ENCODE measurements at regions not wholly inside any gene's neighbourhood (a gene's known extent, or its start where the extent isn't known, plus 50 kb on each side); places are given as distances from the start of the nearest gene placed in this dataset.
A peak's percentile ranks its signal among the peaks of the same experiment; 100 is the strongest.

DNA sequence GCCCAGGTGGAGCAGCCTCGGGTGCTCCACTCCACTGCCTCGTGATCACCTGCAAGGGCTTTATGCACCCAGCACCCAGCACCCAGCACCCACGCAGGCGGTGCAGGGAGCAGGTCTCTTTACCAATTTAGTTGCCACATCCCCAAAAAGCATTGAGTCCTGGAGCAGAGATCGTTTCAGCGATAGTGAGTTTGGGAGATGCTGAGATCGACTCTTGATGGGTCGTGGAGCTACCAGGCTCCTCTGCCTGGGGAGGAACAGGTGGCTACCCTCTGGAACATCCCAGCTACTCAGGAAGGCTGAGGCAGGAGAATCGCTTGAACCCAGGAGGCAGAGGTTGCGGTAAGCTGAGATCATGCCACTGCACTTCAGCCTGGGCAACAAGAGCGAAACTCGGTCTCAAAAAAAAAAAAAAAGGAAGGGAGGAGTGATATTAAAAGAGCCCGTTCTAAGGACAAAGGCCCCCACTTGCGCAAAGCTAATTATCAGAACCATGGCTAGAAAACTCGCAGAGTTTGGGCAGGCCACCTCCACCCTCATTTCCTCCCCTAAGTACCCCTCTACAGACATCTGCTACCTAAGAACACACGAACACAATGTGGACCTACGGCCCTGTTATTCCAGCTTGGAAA lies 106.5 kb upstream of the SLC45A1 start:
- DNase-seq (ENCODE audit: low spot score) = no peak
- H3K79me1 ChIP-seq (ENCODE audit: low read depth, low read length) = no peaks in the 10 kb centered on the region
- peak overlapping the region; percentile 44 for H3K18ac ChIP-seq (ENCODE audit: low read length)
- H4K8ac ChIP-seq (ENCODE audit: low read depth, low read length) = no peak overlapping the region
- H3K4me3 ChIP-seq (ENCODE audit: low read length in 2 of 2) = no peak overlapping the region
- H2AK5ac ChIP-seq (ENCODE audit: low read depth, low read length) = no peak overlapping the region
- no peak overlapping the region for H2BK5ac ChIP-seq (ENCODE audit: low read length)
- no peak overlapping the region for H3K23ac ChIP-seq (ENCODE audit: low read depth, low read length, poor library complexity)
- no peak overlapping the region for H3K9ac ChIP-seq (ENCODE audit: low read depth, low read length, poor library complexity)
- WGBS, 2 donors (ENCODE audit: extremely low coverage in 2 of 2, insufficient read length in 2 of 2, insufficient replicate concordance in 1 of 2) = no CpG with 5 or more reads among the region's 17 CpGs
- H3K4ac ChIP-seq (ENCODE audit: low read length) = no peak overlapping the region
- no peaks in the 10 kb centered on the region for H3K9me3 ChIP-seq (replicated peaks in 1 of 2; ENCODE audit: control insufficient read depth in 2 of 2, insufficient read depth in 1 of 2, low read depth in 1 of 2, low read length in 2 of 2)
- H2AFZ ChIP-seq (ENCODE audit: low read length) = no peak overlapping the region
- H3K36me3 ChIP-seq (replicated peaks in 1 of 2; ENCODE audit: control insufficient read depth in 2 of 2, insufficient read depth in 2 of 2, low read length in 2 of 2) = no peaks in the 10 kb centered on the region
- no peak overlapping the region for H3K4me2 ChIP-seq (ENCODE audit: insufficient read depth, low read length, poor library complexity, severe bottlenecking)
- no peak overlapping the region for H2BK120ac ChIP-seq (ENCODE audit: low read depth, low read length)
- peaks cover 0 to under 1% (median 0%) of the 10 kb centered on the region in 3 experiments for H3K27me3 ChIP-seq (ENCODE audit: control insufficient read depth in 3 of 3, insufficient read depth in 3 of 3, low read depth in 1 of 3, low read length in 3 of 3)
- no peak overlapping the region for H3K14ac ChIP-seq (ENCODE audit: low read length)
- H2BK15ac ChIP-seq (ENCODE audit: low read length) = peak overlapping the region; percentile 38
- H3K27ac ChIP-seq (replicated peaks; ENCODE audit: low read length) = no peak overlapping the region
- H2BK12ac ChIP-seq (ENCODE audit: low read length) = peak overlapping the region; percentile 46
- H3K4me1 ChIP-seq (ENCODE audit: control insufficient read depth in 2 of 2, insufficient read depth in 1 of 2, low read depth in 1 of 2, low read length in 2 of 2) = peaks cover 0 to 8% of the 10 kb centered on the region in 2 donors
- no peak overlapping the region for H4K91ac ChIP-seq (ENCODE audit: low read depth, low read length, poor library complexity)

GRCh38 chr1:8207202-8207601 lies 110.7 kb upstream of the SLC45A1 start:
- H3K27me3 ChIP-seq (ENCODE audit: control insufficient read depth in 3 of 3, insufficient read depth in 3 of 3, low read depth in 1 of 3, low read length in 3 of 3) = peaks cover 0 to 2% (median 0%) of the 10 kb centered on the region in 3 experiments
- DNase-seq (ENCODE audit: low spot score) = no peak

DNA sequence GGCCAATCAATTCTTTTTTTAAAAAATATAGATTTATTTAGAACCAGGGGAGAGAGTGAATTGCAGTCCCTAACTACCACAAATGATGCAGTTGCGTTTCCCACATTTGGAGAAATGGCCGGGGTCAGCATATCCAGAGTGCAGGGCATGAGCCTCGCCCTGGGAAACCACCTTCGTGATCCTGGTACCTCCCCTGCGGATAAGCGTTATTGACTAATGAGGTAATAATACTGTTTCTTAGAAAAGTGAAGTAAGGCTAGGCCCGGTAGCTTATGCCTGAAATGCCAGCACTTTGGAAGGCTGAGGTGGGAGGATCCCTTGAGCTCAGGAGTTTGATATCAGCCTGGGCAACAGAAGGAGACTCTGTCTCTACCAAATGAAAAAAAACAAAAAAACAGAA lies 111.5 kb upstream of the SLC45A1 start:
- Histone ChIP-seq H3K9ac (ENCODE audit: low read depth, low read length, poor library complexity) (no peak overlapping the region), H4K91ac (ENCODE audit: low read depth, low read length, poor library complexity) (no peak overlapping the region), H3K4me1 (ENCODE audit: control insufficient read depth in 2 of 2, insufficient read depth in 1 of 2, low read depth in 1 of 2, low read length in 2 of 2) (peaks cover 0 to 9% of the 10 kb centered on the region in 2 donors), H3K4ac (ENCODE audit: low read length) (no peak overlapping the region), H2AK5ac (ENCODE audit: low read depth, low read length) (no peak overlapping the region), H3K4me3 (ENCODE audit: low read length in 2 of 2) (no peak overlapping the region), H3K14ac (ENCODE audit: low read length) (no peak overlapping the region), H2AFZ (ENCODE audit: low read length) (no peak overlapping the region), H3K27ac (replicated peaks; ENCODE audit: low read length) (no peak overlapping the region), H3K36me3 (replicated peaks in 1 of 2; ENCODE audit: control insufficient read depth in 2 of 2, insufficient read depth in 2 of 2, low read length in 2 of 2) (no peaks in the 10 kb centered on the region), H3K4me2 (ENCODE audit: insufficient read depth, low read length, poor library complexity, severe bottlenecking) (no peak overlapping the region), H2BK15ac (ENCODE audit: low read length) (no peak overlapping the region), H4K8ac (ENCODE audit: low read depth, low read length) (no peak overlapping the region), H2BK12ac (ENCODE audit: low read length) (no peak overlapping the region), H3K9me3 (replicated peaks in 1 of 2; ENCODE audit: control insufficient read depth in 2 of 2, insufficient read depth in 1 of 2, low read depth in 1 of 2, low read length in 2 of 2) (no peaks in the 10 kb centered on the region), H2BK5ac (ENCODE audit: low read length) (no peak overlapping the region), H3K18ac (ENCODE audit: low read length) (no peak overlapping the region), H3K27me3 (ENCODE audit: control insufficient read depth in 3 of 3, insufficient read depth in 3 of 3, low read depth in 1 of 3, low read length in 3 of 3) (peaks cover 0 to 2% (median 0%) of the 10 kb centered on the region in 3 experiments), H2BK120ac (ENCODE audit: low read depth, low read length) (no peak overlapping the region), H3K23ac (ENCODE audit: low read depth, low read length, poor library complexity) (no peak overlapping the region), H3K79me1 (ENCODE audit: low read depth, low read length) (no peaks in the 10 kb centered on the region)
- DNase-seq (ENCODE audit: low spot score) = no peak
- no CpG with 5 or more reads among the region's 7 CpGs for WGBS, 2 donors (ENCODE audit: extremely low coverage in 2 of 2, insufficient read length in 2 of 2, insufficient replicate concordance in 1 of 2)

More at GRCh38 chr1:8207202-8207601, 110.7 kb upstream of the SLC45A1 start:
- H3K36me3 ChIP-seq (replicated peaks in 1 of 2; ENCODE audit: control insufficient read depth in 2 of 2, insufficient read depth in 2 of 2, low read length in 2 of 2) = no peaks in the 10 kb centered on the region
- no peak overlapping the region for H3K14ac ChIP-seq (ENCODE audit: low read length)
- H2AFZ ChIP-seq (ENCODE audit: low read length) = no peak overlapping the region
- H3K4me2 ChIP-seq (ENCODE audit: insufficient read depth, low read length, poor library complexity, severe bottlenecking) = no peak overlapping the region
- no peak overlapping the region for H2BK12ac ChIP-seq (ENCODE audit: low read length)
- no peak overlapping the region for H3K23ac ChIP-seq (ENCODE audit: low read depth, low read length, poor library complexity)
- H4K8ac ChIP-seq (ENCODE audit: low read depth, low read length) = no peak overlapping the region
- no peak overlapping the region for H3K27ac ChIP-seq (replicated peaks; ENCODE audit: low read length)
- no peaks in the 10 kb centered on the region for H3K79me1 ChIP-seq (ENCODE audit: low read depth, low read length)
- no peak overlapping the region for H2BK5ac ChIP-seq (ENCODE audit: low read length)
- WGBS, 2 donors (ENCODE audit: extremely low coverage in 2 of 2, insufficient read length in 2 of 2, insufficient replicate concordance in 1 of 2) = no CpG with 5 or more reads among the region's 8 CpGs
- H3K4me1 ChIP-seq (ENCODE audit: control insufficient read depth in 2 of 2, insufficient read depth in 1 of 2, low read depth in 1 of 2, low read length in 2 of 2) = peaks cover 0 to 6% of the 10 kb centered on the region in 2 donors
- H3K4ac ChIP-seq (ENCODE audit: low read length) = no peak overlapping the region
- H3K9me3 ChIP-seq (replicated peaks in 1 of 2; ENCODE audit: control insufficient read depth in 2 of 2, insufficient read depth in 1 of 2, low read depth in 1 of 2, low read length in 2 of 2) = no peaks in the 10 kb centered on the region
- H3K4me3 ChIP-seq (ENCODE audit: low read length in 2 of 2) = no peak overlapping the region
- H3K18ac ChIP-seq (ENCODE audit: low read length) = no peak overlapping the region
- H2BK120ac ChIP-seq (ENCODE audit: low read depth, low read length) = no peak overlapping the region
- no peak overlapping the region for H4K91ac ChIP-seq (ENCODE audit: low read depth, low read length, poor library complexity)
- H2BK15ac ChIP-seq (ENCODE audit: low read length) = no peak overlapping the region
- H3K9ac ChIP-seq (ENCODE audit: low read depth, low read length, poor library complexity) = no peak overlapping the region
- no peak overlapping the region for H2AK5ac ChIP-seq (ENCODE audit: low read depth, low read length)

GRCh38 chr1:8205771-8206170 lies 112.1 kb upstream of the SLC45A1 start:
- H3K9ac ChIP-seq (ENCODE audit: low read depth, low read length, poor library complexity) = no peak overlapping the region
- H3K4me1 ChIP-seq (ENCODE audit: control insufficient read depth in 2 of 2, insufficient read depth in 1 of 2, low read depth in 1 of 2, low read length in 2 of 2) = peaks cover 0 to 9% of the 10 kb centered on the region in 2 donors
- H3K14ac ChIP-seq (ENCODE audit: low read length) = no peak overlapping the region
- 100% methylated on average over 2 of the region's 10 CpGs; no CpG with 5 or more reads in 1 of the 2 donors for WGBS, 2 donors (ENCODE audit: extremely low coverage in 2 of 2, insufficient read length in 2 of 2, insufficient replicate concordance in 1 of 2)
- H3K27ac ChIP-seq (replicated peaks; ENCODE audit: low read length) = no peak overlapping the region
- H2BK15ac ChIP-seq (ENCODE audit: low read length) = no peak overlapping the region
- H3K4me3 ChIP-seq (ENCODE audit: low read length in 2 of 2) = no peak overlapping the region
- peaks cover 0 to 2% (median 0%) of the 10 kb centered on the region in 3 experiments for H3K27me3 ChIP-seq (ENCODE audit: control insufficient read depth in 3 of 3, insufficient read depth in 3 of 3, low read depth in 1 of 3, low read length in 3 of 3)
- H3K9me3 ChIP-seq (replicated peaks in 1 of 2; ENCODE audit: control insufficient read depth in 2 of 2, insufficient read depth in 1 of 2, low read depth in 1 of 2, low read length in 2 of 2) = no peaks in the 10 kb centered on the region
- H4K91ac ChIP-seq (ENCODE audit: low read depth, low read length, poor library complexity) = no peak overlapping the region
- H2BK5ac ChIP-seq (ENCODE audit: low read length) = no peak overlapping the region
- DNase-seq (ENCODE audit: low spot score) = no peak
- H3K23ac ChIP-seq (ENCODE audit: low read depth, low read length, poor library complexity) = no peak overlapping the region
- H4K8ac ChIP-seq (ENCODE audit: low read depth, low read length) = no peak overlapping the region
- no peak overlapping the region for H2BK12ac ChIP-seq (ENCODE audit: low read length)
- no peaks in the 10 kb centered on the region for H3K79me1 ChIP-seq (ENCODE audit: low read depth, low read length)
- no peaks in the 10 kb centered on the region for H3K36me3 ChIP-seq (replicated peaks in 1 of 2; ENCODE audit: control insufficient read depth in 2 of 2, insufficient read depth in 2 of 2, low read length in 2 of 2)
- H2AFZ ChIP-seq (ENCODE audit: low read length) = no peak overlapping the region
- no peak overlapping the region for H2AK5ac ChIP-seq (ENCODE audit: low read depth, low read length)
- H2BK120ac ChIP-seq (ENCODE audit: low read depth, low read length) = no peak overlapping the region
- H3K4me2 ChIP-seq (ENCODE audit: insufficient read depth, low read length, poor library complexity, severe bottlenecking) = no peak overlapping the region
- no peak overlapping the region for H3K4ac ChIP-seq (ENCODE audit: low read length)
- H3K18ac ChIP-seq (ENCODE audit: low read length) = no peak overlapping the region

All from neuronal stem cell (in vitro differentiated cells).